ENCODE measurements at regions not wholly inside any gene's neighbourhood (a gene's known extent, or its start where the extent isn't known, plus 50 kb on each side); places are given as distances from the start of the nearest gene placed in this dataset.
A peak's percentile ranks its signal among the peaks of the same experiment; 100 is the strongest.
"Not testable (repeated sequence)": the region's sequence is repeated elsewhere in the genome, so short reads cannot be mapped to it uniquely, and the experiment has no call there.

DNA sequence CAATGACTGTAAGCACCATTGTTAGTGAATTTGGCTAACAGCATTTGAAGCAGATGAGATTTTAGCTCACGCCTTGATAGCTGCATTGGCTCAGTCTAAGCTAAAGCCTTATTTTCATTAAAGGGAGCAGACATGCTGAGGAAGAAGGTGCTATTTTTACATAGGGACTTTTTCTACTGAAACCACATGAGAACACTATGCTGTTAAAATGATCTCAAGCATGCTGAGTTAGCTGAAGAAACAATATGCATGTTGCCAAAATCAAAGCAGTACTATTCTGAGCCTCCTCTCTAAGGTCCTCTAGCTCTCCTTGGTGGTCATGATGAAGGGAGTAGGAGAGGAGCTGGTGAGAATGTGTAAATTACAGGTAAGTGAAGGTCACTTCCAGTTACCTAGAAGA lies 134.4 kb upstream of the JADE1 start:
- H3K9me3 ChIP-seq (ENCODE audit: control insufficient read depth, insufficient read depth, low read length): no peaks in the 10 kb centered on the region
- no peaks in the 10 kb centered on the region for H3K27me3 ChIP-seq (ENCODE audit: control insufficient read depth, insufficient read depth, low read length)
- H3K27ac ChIP-seq (ENCODE audit: low read depth, low read length): no peak overlapping the region
- no peak overlapping the region for H3K4me3 ChIP-seq (ENCODE audit: low read depth, low read length)
- no peaks in the 10 kb centered on the region for H3K36me3 ChIP-seq (ENCODE audit: control insufficient read depth, insufficient read depth, low read length)
- no peaks in the 10 kb centered on the region for H3K4me1 ChIP-seq (ENCODE audit: control insufficient read depth, insufficient read depth, low read length)
- peak in 2 of 6 donors; percentile 55 to 71 for DNase-seq (ENCODE audit: low read depth in 4 of 6, low spot score in 6 of 6)
- no CpG with 5 or more reads among the region's 1 CpG for WGBS (ENCODE audit: insufficient coverage)

- not testable (repeated sequence) for DNase-seq (ENCODE audit: low read depth in 4 of 6, low spot score in 6 of 6); H3K4me1 ChIP-seq (ENCODE audit: control insufficient read depth, insufficient read depth, low read length); H3K36me3 ChIP-seq (ENCODE audit: control insufficient read depth, insufficient read depth, low read length); H3K4me3 ChIP-seq (ENCODE audit: low read depth, low read length); H3K9me3 ChIP-seq (ENCODE audit: control insufficient read depth, insufficient read depth, low read length); H3K27ac ChIP-seq (ENCODE audit: low read depth, low read length); H3K27me3 ChIP-seq (ENCODE audit: control insufficient read depth, insufficient read depth, low read length)
- 41% methylated on average over 3 of the region's 7 CpGs for WGBS (ENCODE audit: insufficient coverage)
Observed at GRCh38 chr4:128673159-128673558, 136.3 kb upstream of the JADE1 start.

DNA sequence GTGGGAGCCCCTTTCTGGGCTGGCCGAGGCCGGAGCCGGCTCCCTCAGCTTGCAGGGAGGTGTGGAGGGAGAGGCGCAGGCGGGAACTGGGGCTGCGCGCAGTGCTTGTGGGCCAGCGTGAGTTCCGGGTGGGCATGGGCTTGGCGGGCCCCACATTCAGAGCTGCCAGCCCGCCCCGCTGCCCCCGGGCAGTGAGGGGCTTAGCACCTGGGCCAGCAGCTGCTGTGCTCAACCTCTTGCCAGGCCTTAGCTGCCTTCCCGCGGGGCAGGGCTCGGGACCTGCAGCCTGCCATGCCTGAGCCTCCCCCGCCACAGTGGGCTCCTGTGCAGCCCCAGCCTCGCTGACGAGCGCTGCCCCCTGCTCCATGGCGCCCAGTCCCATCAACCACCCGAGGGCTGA lies 136.9 kb upstream of the JADE1 start:
- DNase-seq (ENCODE audit: low read depth in 4 of 6, low spot score in 6 of 6); H3K36me3 ChIP-seq (ENCODE audit: control insufficient read depth, insufficient read depth, low read length); H3K4me3 ChIP-seq (ENCODE audit: low read depth, low read length); H3K9me3 ChIP-seq (ENCODE audit: control insufficient read depth, insufficient read depth, low read length); H3K27me3 ChIP-seq (ENCODE audit: control insufficient read depth, insufficient read depth, low read length); H3K27ac ChIP-seq (ENCODE audit: low read depth, low read length); H3K4me1 ChIP-seq (ENCODE audit: control insufficient read depth, insufficient read depth, low read length): not testable (repeated sequence)
- WGBS (ENCODE audit: insufficient coverage): 94% methylated on average over 21 of the region's 22 CpGs

DNA sequence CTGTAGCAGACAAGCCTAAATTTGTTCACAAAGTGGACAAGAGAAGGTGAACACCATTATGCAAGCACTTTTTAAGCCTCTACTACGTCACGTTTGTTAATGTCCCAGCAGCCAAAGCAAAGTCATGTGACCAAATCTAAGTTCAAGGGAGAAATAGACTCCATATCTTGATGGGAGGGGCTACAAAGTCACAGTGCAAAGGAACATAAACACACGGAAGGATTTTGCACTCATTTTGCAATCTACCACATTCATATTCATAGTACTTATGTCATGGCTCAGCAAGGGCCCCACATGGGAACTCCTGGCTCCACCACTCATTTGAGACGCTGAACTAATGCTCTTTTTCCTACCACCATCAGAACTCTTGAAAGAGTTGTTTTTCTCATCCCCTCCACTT lies 139.0 kb upstream of the JADE1 start:
- 80% methylated on average over 2 of the region's 4 CpGs for WGBS (ENCODE audit: insufficient coverage)
- DNase-seq (ENCODE audit: low read depth in 4 of 6, low spot score in 6 of 6): no peak
- no peaks in the 10 kb centered on the region for H3K9me3 ChIP-seq (ENCODE audit: control insufficient read depth, insufficient read depth, low read length)
- no peaks in the 10 kb centered on the region for H3K36me3 ChIP-seq (ENCODE audit: control insufficient read depth, insufficient read depth, low read length)
- H3K4me1 ChIP-seq (ENCODE audit: control insufficient read depth, insufficient read depth, low read length): no peaks in the 10 kb centered on the region
- no peaks in the 10 kb centered on the region for H3K27me3 ChIP-seq (ENCODE audit: control insufficient read depth, insufficient read depth, low read length)
- no peak overlapping the region for H3K27ac ChIP-seq (ENCODE audit: low read depth, low read length)
- no peak overlapping the region for H3K4me3 ChIP-seq (ENCODE audit: low read depth, low read length)

GRCh38 chr4:128668566-128668965 lies 140.9 kb upstream of the JADE1 start:
- H3K4me3 ChIP-seq (ENCODE audit: low read depth, low read length): no peak overlapping the region
- H3K9me3 ChIP-seq (ENCODE audit: control insufficient read depth, insufficient read depth, low read length): no peaks in the 10 kb centered on the region
- H3K36me3 ChIP-seq (ENCODE audit: control insufficient read depth, insufficient read depth, low read length): no peaks in the 10 kb centered on the region
- H3K27ac ChIP-seq (ENCODE audit: low read depth, low read length): no peak overlapping the region
- DNase-seq (ENCODE audit: low read depth in 4 of 6, low spot score in 6 of 6): no peak
- H3K4me1 ChIP-seq (ENCODE audit: control insufficient read depth, insufficient read depth, low read length): no peaks in the 10 kb centered on the region
- WGBS (ENCODE audit: insufficient coverage): no CpG with 5 or more reads among the region's 5 CpGs
- H3K27me3 ChIP-seq (ENCODE audit: control insufficient read depth, insufficient read depth, low read length): no peaks in the 10 kb centered on the region

GRCh38 chr4:128665514-128665913 lies 144.0 kb upstream of the JADE1 start:
- H3K4me3 ChIP-seq (ENCODE audit: low read depth, low read length): no peak overlapping the region
- DNase-seq (ENCODE audit: low read depth in 4 of 6, low spot score in 6 of 6): no peak
- no peaks in the 10 kb centered on the region for H3K27me3 ChIP-seq (ENCODE audit: control insufficient read depth, insufficient read depth, low read length)
- H3K27ac ChIP-seq (ENCODE audit: low read depth, low read length): no peak overlapping the region
- H3K36me3 ChIP-seq (ENCODE audit: control insufficient read depth, insufficient read depth, low read length): no peaks in the 10 kb centered on the region
- WGBS (ENCODE audit: insufficient coverage): no CpG with 5 or more reads among the region's 2 CpGs
- H3K4me1 ChIP-seq (ENCODE audit: control insufficient read depth, insufficient read depth, low read length): no peaks in the 10 kb centered on the region
- no peaks in the 10 kb centered on the region for H3K9me3 ChIP-seq (ENCODE audit: control insufficient read depth, insufficient read depth, low read length)

GRCh38 chr4:128663325-128663724 lies 146.2 kb upstream of the JADE1 start:
- H3K9me3 ChIP-seq (ENCODE audit: control insufficient read depth, insufficient read depth, low read length): no peaks in the 10 kb centered on the region
- H3K4me1 ChIP-seq (ENCODE audit: control insufficient read depth, insufficient read depth, low read length): no peaks in the 10 kb centered on the region
- H3K4me3 ChIP-seq (ENCODE audit: low read depth, low read length): no peak overlapping the region
- no peaks in the 10 kb centered on the region for H3K27me3 ChIP-seq (ENCODE audit: control insufficient read depth, insufficient read depth, low read length)
- 97% methylated on average over 3 of the region's 3 CpGs for WGBS (ENCODE audit: insufficient coverage)
- no peak for DNase-seq (ENCODE audit: low read depth in 4 of 6, low spot score in 6 of 6)
- H3K27ac ChIP-seq (ENCODE audit: low read depth, low read length): no peak overlapping the region
- no peaks in the 10 kb centered on the region for H3K36me3 ChIP-seq (ENCODE audit: control insufficient read depth, insufficient read depth, low read length)

- WGBS (ENCODE audit: insufficient coverage): 90% methylated on average over 6 of the region's 6 CpGs
- no peak overlapping the region for H3K27ac ChIP-seq (ENCODE audit: low read depth, low read length)
- peak in 1 of 6 donors; percentile 72 for DNase-seq (ENCODE audit: low read depth in 4 of 6, low spot score in 6 of 6)
- H3K4me1 ChIP-seq (ENCODE audit: control insufficient read depth, insufficient read depth, low read length): no peaks in the 10 kb centered on the region
- no peaks in the 10 kb centered on the region for H3K27me3 ChIP-seq (ENCODE audit: control insufficient read depth, insufficient read depth, low read length)
- no peaks in the 10 kb centered on the region for H3K36me3 ChIP-seq (ENCODE audit: control insufficient read depth, insufficient read depth, low read length)
- no peak overlapping the region for H3K4me3 ChIP-seq (ENCODE audit: low read depth, low read length)
- H3K9me3 ChIP-seq (ENCODE audit: control insufficient read depth, insufficient read depth, low read length): no peaks in the 10 kb centered on the region
Observed at GRCh38 chr4:128661479-128661878, 148.0 kb upstream of the JADE1 start.

DNA sequence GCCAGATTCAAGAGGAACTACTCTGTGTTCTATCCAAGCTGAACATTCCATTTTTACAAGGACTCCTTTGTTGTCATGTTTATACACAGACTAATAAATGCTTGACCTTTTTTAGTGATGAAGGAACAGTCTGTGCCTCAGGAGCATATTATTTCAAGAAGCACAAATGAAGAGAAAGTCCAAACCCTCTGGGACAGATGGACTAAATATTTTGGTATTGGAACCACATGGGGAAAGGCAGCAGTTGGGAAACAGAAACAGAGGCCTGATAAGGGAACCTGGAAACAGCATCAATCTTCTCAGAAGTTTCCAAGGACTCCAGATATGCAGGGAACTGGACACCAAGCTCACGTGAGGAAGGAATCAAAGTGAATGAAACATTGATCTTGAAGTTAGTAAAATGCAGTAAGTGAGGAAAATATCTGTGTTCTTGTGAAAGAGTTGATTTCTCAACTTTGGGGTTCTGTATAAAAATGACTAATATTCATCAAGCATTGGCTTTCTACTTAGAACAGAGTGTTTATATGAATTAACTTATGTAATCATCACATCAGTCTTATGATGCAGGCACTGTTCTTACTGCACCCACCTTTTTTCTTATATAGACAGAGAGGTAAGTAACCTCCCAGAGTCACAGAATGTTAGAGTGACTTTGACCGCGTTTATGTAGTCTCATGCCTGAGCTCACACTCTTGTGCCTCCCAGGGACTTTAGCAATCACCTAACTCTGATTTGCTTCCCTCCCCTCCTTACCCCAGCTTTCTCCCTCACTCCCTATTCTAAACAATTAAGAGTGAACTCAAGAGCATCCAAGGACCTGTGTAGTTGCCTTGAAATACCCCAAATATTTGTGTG lies 148.9 kb upstream of the JADE1 start:
- no peaks in the 10 kb centered on the region for H3K27me3 ChIP-seq (ENCODE audit: control insufficient read depth, insufficient read depth, low read length)
- DNase-seq (ENCODE audit: low read depth in 4 of 6, low spot score in 6 of 6): peak in 1 of 6 donors; percentile 27
- no peaks in the 10 kb centered on the region for H3K36me3 ChIP-seq (ENCODE audit: control insufficient read depth, insufficient read depth, low read length)
- no peak overlapping the region for H3K27ac ChIP-seq (ENCODE audit: low read depth, low read length)
- H3K4me1 ChIP-seq (ENCODE audit: control insufficient read depth, insufficient read depth, low read length): no peaks in the 10 kb centered on the region
- WGBS (ENCODE audit: insufficient coverage): 90% methylated on average over 2 of the region's 3 CpGs
- no peak overlapping the region for H3K4me3 ChIP-seq (ENCODE audit: low read depth, low read length)
- no peaks in the 10 kb centered on the region for H3K9me3 ChIP-seq (ENCODE audit: control insufficient read depth, insufficient read depth, low read length)

GRCh38 chr4:128658214-128658631 lies 151.3 kb upstream of the JADE1 start:
- H3K4me3 ChIP-seq (ENCODE audit: low read depth, low read length): no peak overlapping the region
- no peak overlapping the region for H3K27ac ChIP-seq (ENCODE audit: low read depth, low read length)
- peaks cover 4% of the 10 kb centered on the region for H3K9me3 ChIP-seq (ENCODE audit: control insufficient read depth, insufficient read depth, low read length)
- H3K27me3 ChIP-seq (ENCODE audit: control insufficient read depth, insufficient read depth, low read length): no peaks in the 10 kb centered on the region
- no peak for DNase-seq (ENCODE audit: low read depth in 4 of 6, low spot score in 6 of 6)
- peaks cover 4% of the 10 kb centered on the region for H3K4me1 ChIP-seq (ENCODE audit: control insufficient read depth, insufficient read depth, low read length)
- H3K36me3 ChIP-seq (ENCODE audit: control insufficient read depth, insufficient read depth, low read length): no peaks in the 10 kb centered on the region
- 86% methylated on average over 3 of the region's 4 CpGs for WGBS (ENCODE audit: insufficient coverage)

Data from spinal cord (tissue), 9 donors.